Calu3 (cell line): ENCODE measurements at regions not wholly inside any gene's neighbourhood (a gene's known extent, or its start where the extent isn't known, plus 50 kb on each side); places are given as distances from the start of the nearest gene placed in this dataset.
"Not testable (repeated sequence)": the region's sequence is repeated elsewhere in the genome, so short reads cannot be mapped to it uniquely, and the experiment has no call there.

Source experiments
- BruUV-seq: library from RNA; stranded (reverse); fragments of 400-500 nt; replicated peaks from 2 replicates; lab custom pipeline; 2021; lab: Mats Ljungman, UMichigan
- CTCF ChIA-PET: fragments of 300-600 bp; sonication (Branson Sonifier 250); formaldehyde crosslinking; loops from one replicate; lab custom pipeline; 2022; ENCODE audit warnings: antibody characterized with exemption; lab: Charles Lee
- DNase-seq: peaks from one replicate; pipeline ENCODE4 v3.0.0; 2022
- H3K27ac Mint-ChIP-seq: one replicate; pipeline ENCODE4 v1.8.0; 2022; ENCODE audit warnings: mixed read lengths; ENCODE audit not compliant: unreplicated experiment
- H3K27me3 Mint-ChIP-seq: one replicate; pipeline ENCODE4 v1.8.0; 2022; ENCODE audit warnings: mixed read lengths; ENCODE audit not compliant: unreplicated experiment
- H3K36me3 Mint-ChIP-seq: one replicate; pipeline ENCODE4 v1.8.0; 2022; ENCODE audit warnings: mild to moderate bottlenecking, moderate library complexity, mixed read lengths; ENCODE audit not compliant: insufficient read depth, unreplicated experiment
- H3K4me1 Mint-ChIP-seq: one replicate; pipeline ENCODE4 v1.8.0; 2022; ENCODE audit warnings: mild to moderate bottlenecking, low read depth, mixed read lengths; ENCODE audit not compliant: unreplicated experiment
- H3K4me3 Mint-ChIP-seq: one replicate; pipeline ENCODE4 v1.8.0; 2022; ENCODE audit warnings: mild to moderate bottlenecking, low read depth, moderate library complexity, mixed read lengths; ENCODE audit not compliant: unreplicated experiment
- H3K9me3 Mint-ChIP-seq: one replicate; pipeline ENCODE4 v1.8.0; 2022; ENCODE audit warnings: low read depth, mixed read lengths; ENCODE audit not compliant: unreplicated experiment
- CTCF ChIP-seq: fragments of 200-600 bp; IDR thresholded peaks from one replicate; pipeline ENCODE4 v1.8.0; 2022; ENCODE audit warnings: antibody characterized with exemption; ENCODE audit not compliant: unreplicated experiment
- intact Hi-C: fragments of 100-400 bp; cut with micrococcal nuclease; formaldehyde crosslinking; loops from one replicate; pipeline ENCODE4 v1.10.0; 2022; ENCODE audit not compliant: unreplicated experiment

GRCh38 chr7:68776326-68776725 is 821.9 kb upstream of the AUTS2 start:
- CTCF ChIA-PET: no interaction called here

GRCh38 chr7:68783684-68784083 is 814.6 kb upstream of the AUTS2 start:
- TF ChIP-seq CTCF: no peak
- Mint-ChIP-seq H3K36me3 (peaks cover 6% of the 10 kb centered on the region), H3K27ac (no peak overlapping the region), H3K4me3 (no peak overlapping the region), H3K4me1 (no peaks in the 10 kb centered on the region), H3K9me3 (peaks cover 17% of the 10 kb centered on the region), H3K27me3 (no peaks in the 10 kb centered on the region)
- CTCF ChIA-PET: no interaction called here
- DNase-seq: no peak
- no TSS peak for BruUV-seq
- intact Hi-C loops: no loop called here

More at GRCh38 chr7:68776326-68776725, 821.9 kb upstream of the AUTS2 start:
- H3K27ac Mint-ChIP-seq: no peak overlapping the region
- no peaks in the 10 kb centered on the region for H3K4me1 Mint-ChIP-seq
- no TSS peak for BruUV-seq
- no peak overlapping the region for H3K4me3 Mint-ChIP-seq
- H3K36me3 Mint-ChIP-seq: no peaks in the 10 kb centered on the region
- intact Hi-C loops: no loop called here
- H3K27me3 Mint-ChIP-seq: no peaks in the 10 kb centered on the region
- H3K9me3 Mint-ChIP-seq: peaks cover 9% of the 10 kb centered on the region
- DNase-seq: no peak
- no peak for TF ChIP-seq CTCF

GRCh38 chr7:68785036-68785435 is 813.2 kb upstream of the AUTS2 start:
- intact Hi-C loops: no loop called here
- H3K36me3 Mint-ChIP-seq: peaks cover 6% of the 10 kb centered on the region
- no peak overlapping the region for H3K4me3 Mint-ChIP-seq
- H3K27me3 Mint-ChIP-seq: no peaks in the 10 kb centered on the region
- H3K27ac Mint-ChIP-seq: no peak overlapping the region
- H3K4me1 Mint-ChIP-seq: no peaks in the 10 kb centered on the region
- BruUV-seq: no TSS peak
- peaks cover 11% of the 10 kb centered on the region for H3K9me3 Mint-ChIP-seq
- no peak for DNase-seq
- no peak for TF ChIP-seq CTCF
- CTCF ChIA-PET: interaction anchor here (0.7 kb wide), 1 partner anchor 1414 kb away, joined by 3 read pairs; no protein-coding TSS in a partner anchor

GRCh38 chr7:68787566-68787965 is 810.7 kb upstream of the AUTS2 start:
- Mint-ChIP-seq H3K9me3 (peaks cover 13% of the 10 kb centered on the region), H3K4me1 (no peaks in the 10 kb centered on the region), H3K27ac (no peak overlapping the region), H3K4me3 (no peak overlapping the region), H3K27me3 (no peaks in the 10 kb centered on the region), H3K36me3 (peaks cover 6% of the 10 kb centered on the region)
- DNase-seq: no peak
- BruUV-seq: no TSS peak
- intact Hi-C loops: no loop called here
- TF ChIP-seq CTCF: no peak
- CTCF ChIA-PET: no interaction called here

- intact Hi-C loops, H3K36me3 Mint-ChIP-seq, H3K4me1 Mint-ChIP-seq, H3K27me3 Mint-ChIP-seq, H3K4me3 Mint-ChIP-seq, H3K27ac Mint-ChIP-seq, DNase-seq, BruUV-seq, CTCF ChIA-PET: not testable (repeated sequence)
- peaks cover 13% of the 10 kb centered on the region for H3K9me3 Mint-ChIP-seq
Observed at GRCh38 chr7:68788529-68788928, 809.7 kb upstream of the AUTS2 start.
